ENCODE measurements at regions not wholly inside any gene's neighbourhood (a gene's known extent, or its start where the extent isn't known, plus 50 kb on each side); places are given as distances from the start of the nearest gene placed in this dataset.
"Not testable (repeated sequence)": the region's sequence is repeated elsewhere in the genome, so short reads cannot be mapped to it uniquely, and the experiment has no call there.

- no peaks in the 10 kb centered on the region for H3K4me1 Mint-ChIP-seq
- H3K9me3 Mint-ChIP-seq: no peaks in the 10 kb centered on the region
- DNase-seq (no peak), ATAC-seq (no peak)
- no peak overlapping the region for H3K27ac Mint-ChIP-seq
- no peak overlapping the region for H3K4me3 Mint-ChIP-seq
- no peaks in the 10 kb centered on the region for H3K27me3 Mint-ChIP-seq
Measured at GRCh38 chr12:33247625-33248024, 192.0 kb downstream of the SYT10 start.

DNA sequence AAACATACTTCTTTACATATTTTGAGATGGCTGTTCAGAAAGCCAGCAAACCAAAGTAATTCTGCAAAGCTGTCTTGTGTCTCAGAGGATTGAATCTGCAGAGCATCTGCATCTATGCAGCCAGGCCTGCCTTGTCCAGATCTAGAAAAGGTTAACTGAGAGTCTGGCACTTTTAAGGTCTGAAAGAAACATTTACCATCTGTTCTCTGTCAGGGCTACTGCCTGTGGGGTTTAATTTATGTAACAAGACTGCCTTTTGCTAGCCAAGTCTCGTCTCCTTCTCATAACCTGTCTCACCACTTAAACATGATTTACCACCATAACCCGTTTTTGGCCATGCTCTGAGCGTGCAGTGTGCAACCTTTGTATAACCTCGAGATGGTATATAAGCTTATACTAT lies 194.2 kb downstream of the SYT10 start:
- DNase-seq (no peak), ATAC-seq (no peak)
- H3K4me1 Mint-ChIP-seq: no peaks in the 10 kb centered on the region

DNA sequence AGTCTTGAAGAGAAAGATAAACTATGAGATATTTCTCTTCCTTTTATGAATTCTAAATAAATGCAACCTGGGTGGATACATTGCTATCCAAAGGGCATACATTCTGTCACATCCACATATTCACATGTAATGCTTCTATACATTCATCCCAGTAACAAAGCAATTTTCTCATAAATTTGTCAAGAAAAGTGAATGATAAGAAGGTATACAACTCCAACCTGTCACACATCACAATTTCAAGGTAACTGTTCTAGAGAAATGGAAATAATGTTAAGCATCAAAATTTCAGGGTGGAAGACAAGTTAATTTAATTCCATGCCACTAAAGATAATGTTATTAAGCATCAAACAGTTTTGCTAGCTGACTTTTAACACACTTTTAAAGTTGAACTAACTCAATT lies 212.9 kb downstream of the SYT10 start:
- no peak overlapping the region for H3K27ac Mint-ChIP-seq
- no peak for ATAC-seq
- no peak for DNase-seq
- peaks cover 4 to 8% of the 10 kb centered on the region in 2 donors for H3K9me3 Mint-ChIP-seq
- H3K4me1 Mint-ChIP-seq: no peaks in the 10 kb centered on the region
- no peak overlapping the region for H3K4me3 Mint-ChIP-seq
- H3K27me3 Mint-ChIP-seq: no peaks in the 10 kb centered on the region

More for the DNA sequence above, 194.2 kb downstream of the SYT10 start:
- peaks cover 0 to 11% of the 10 kb centered on the region in 2 donors for H3K9me3 Mint-ChIP-seq
- no peak overlapping the region for H3K4me3 Mint-ChIP-seq
- H3K27ac Mint-ChIP-seq: no peak overlapping the region
- no peaks in the 10 kb centered on the region for H3K27me3 Mint-ChIP-seq

DNA sequence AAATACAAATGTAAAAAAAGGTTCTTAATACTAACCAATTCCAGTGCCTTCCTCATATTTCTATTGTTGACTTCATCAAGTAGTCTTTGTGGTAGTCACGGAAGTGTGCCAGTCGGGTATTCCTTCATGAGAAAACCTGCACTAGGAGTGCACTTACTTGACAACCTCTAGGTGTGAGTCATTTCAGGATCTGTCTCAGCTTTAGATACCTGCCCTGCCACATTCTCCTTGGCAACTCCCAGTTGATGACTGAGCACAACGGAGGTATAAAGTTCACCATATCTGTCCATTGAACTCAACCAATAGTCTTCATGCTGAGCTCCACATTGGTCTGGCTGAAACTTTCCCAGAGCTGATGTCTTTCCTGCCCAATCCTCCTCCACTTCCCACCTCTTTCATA lies 215.7 kb downstream of the SYT10 start:
- no peaks in the 10 kb centered on the region for H3K27me3 Mint-ChIP-seq
- no peak for ATAC-seq
- no peaks in the 10 kb centered on the region for H3K4me1 Mint-ChIP-seq

DNA sequence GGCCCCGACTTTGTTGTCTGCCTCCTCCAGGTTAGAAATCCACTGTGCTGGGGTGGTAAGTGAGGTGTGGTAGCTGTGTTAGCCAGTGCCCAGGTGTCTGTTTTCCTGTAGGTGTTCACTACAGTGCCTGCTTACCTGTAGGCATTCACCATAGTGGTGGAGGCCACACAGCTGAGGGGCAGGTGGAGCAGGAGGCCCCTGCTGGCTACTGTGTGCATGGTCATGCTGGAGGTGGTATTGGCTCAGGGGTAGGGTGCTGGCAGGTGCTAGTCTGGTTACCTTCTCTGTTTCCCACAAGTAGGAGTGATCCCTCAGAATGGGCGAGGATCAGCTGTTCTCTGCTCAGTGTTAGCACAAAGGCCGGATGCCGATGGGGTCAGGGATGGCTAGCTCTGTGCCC lies 217.3 kb downstream of the SYT10 start:
- H3K27ac Mint-ChIP-seq: peak overlapping the region in 1 of 2 donors; percentile 77
- no peak overlapping the region for H3K4me3 Mint-ChIP-seq
- no peaks in the 10 kb centered on the region for H3K4me1 Mint-ChIP-seq
- H3K27me3 Mint-ChIP-seq: no peaks in the 10 kb centered on the region
- ATAC-seq (no peak), DNase-seq (no peak)
- peaks cover 11 to 17% of the 10 kb centered on the region in 2 donors for H3K9me3 Mint-ChIP-seq

More for the DNA sequence above, 215.7 kb downstream of the SYT10 start:
- no peak overlapping the region for H3K4me3 Mint-ChIP-seq
- DNase-seq: no peak
- H3K27ac Mint-ChIP-seq: no peak overlapping the region
- H3K9me3 Mint-ChIP-seq: peaks cover 4 to 9% of the 10 kb centered on the region in 2 donors

DNA sequence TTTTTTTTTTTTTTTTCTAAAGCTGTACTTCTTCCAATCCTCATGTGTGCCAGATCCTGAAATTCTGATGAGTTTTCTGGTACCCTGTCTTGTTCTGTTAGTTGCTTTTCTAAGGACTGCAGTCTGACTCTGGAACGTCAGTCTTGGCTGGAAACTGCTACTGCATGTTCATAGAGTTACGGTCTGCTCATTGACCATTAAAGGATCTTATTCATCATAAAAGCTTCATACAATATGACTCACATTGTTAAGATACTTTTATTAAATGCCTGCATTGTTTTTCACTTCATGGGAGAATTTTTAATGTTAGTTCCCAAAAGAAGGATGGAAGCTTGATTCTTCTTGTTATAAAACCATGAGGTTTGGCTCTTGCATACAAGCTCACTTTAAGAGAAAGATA lies 233.6 kb downstream of the SYT10 start:
- Mint-ChIP-seq H3K27me3 (no peaks in the 10 kb centered on the region), H3K4me3 (no peak overlapping the region), H3K27ac (no peak overlapping the region), H3K9me3 (no peaks in the 10 kb centered on the region), H3K4me1 (no peaks in the 10 kb centered on the region)
- DNase-seq: no peak
- ATAC-seq: no peak

- not testable (repeated sequence) for H3K27me3 Mint-ChIP-seq, H3K27ac Mint-ChIP-seq, H3K4me1 Mint-ChIP-seq, ATAC-seq, H3K4me3 Mint-ChIP-seq, DNase-seq
- peaks cover 23 to 34% of the 10 kb centered on the region in 2 donors for H3K9me3 Mint-ChIP-seq
Measured at GRCh38 chr12:33194389-33194788, 245.2 kb downstream of the SYT10 start.

GRCh38 chr12:33192226-33192625 lies 247.4 kb downstream of the SYT10 start:
- DNase-seq: no peak
- no peaks in the 10 kb centered on the region for H3K4me1 Mint-ChIP-seq
- H3K27me3 Mint-ChIP-seq: no peaks in the 10 kb centered on the region
- no peak overlapping the region for H3K27ac Mint-ChIP-seq
- no peak for ATAC-seq
- peaks cover 22 to 34% of the 10 kb centered on the region in 2 donors for H3K9me3 Mint-ChIP-seq
- no peak overlapping the region for H3K4me3 Mint-ChIP-seq

GRCh38 chr12:33187409-33187808 lies 252.2 kb downstream of the SYT10 start:
- H3K4me3 Mint-ChIP-seq: no peak overlapping the region
- DNase-seq (no peak), ATAC-seq (no peak)
- no peaks in the 10 kb centered on the region for H3K27me3 Mint-ChIP-seq
- H3K4me1 Mint-ChIP-seq: no peaks in the 10 kb centered on the region
- no peak overlapping the region for H3K27ac Mint-ChIP-seq
- H3K9me3 Mint-ChIP-seq: peaks cover 5 to 21% of the 10 kb centered on the region in 2 donors

DNA sequence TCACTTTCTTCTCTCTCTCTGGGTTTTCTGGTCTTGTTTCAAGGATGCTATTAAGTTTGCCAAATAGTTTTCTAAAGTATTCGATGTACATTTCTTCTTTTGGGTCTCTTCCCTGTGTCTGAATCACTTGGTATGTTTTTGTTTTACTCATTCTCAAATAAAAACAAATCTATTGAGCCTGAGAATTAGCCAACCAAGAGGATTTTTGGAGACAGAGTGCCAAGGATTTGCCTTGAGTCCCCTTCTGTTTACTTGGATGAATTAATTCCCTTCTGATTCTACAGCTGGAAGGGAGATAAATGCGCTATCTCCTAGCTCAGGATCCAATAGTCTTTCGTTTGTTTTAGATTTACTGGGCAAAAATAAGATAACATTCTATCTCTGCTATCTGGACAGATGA lies 255.5 kb downstream of the SYT10 start:
- Mint-ChIP-seq H3K27me3 (no peaks in the 10 kb centered on the region), H3K4me3 (no peak overlapping the region), H3K4me1 (no peaks in the 10 kb centered on the region), H3K9me3 (peaks cover 0 to 32% of the 10 kb centered on the region in 2 donors), H3K27ac (no peak overlapping the region)
- no peak for DNase-seq
- ATAC-seq: no peak

DNA sequence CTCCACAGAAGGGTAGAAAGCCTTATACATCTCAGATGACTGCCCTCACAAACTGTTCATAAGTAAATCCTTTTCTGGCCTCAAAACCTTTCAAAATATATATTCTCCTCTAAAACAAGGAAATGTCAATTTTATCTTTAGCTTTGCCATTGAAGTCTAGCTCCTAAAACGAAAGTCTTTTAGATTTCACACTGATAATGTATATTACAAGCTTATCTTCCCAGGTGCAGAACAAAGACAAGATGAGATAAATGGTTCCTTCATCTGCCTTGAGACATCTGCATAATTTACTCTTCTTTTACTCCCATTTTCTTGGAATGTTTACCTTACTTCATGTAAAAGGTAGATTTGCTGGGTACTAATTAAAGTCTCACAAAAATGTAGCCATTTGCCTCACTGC lies 257.1 kb downstream of the SYT10 start:
- no peaks in the 10 kb centered on the region for H3K27me3 Mint-ChIP-seq
- DNase-seq (no peak), ATAC-seq (no peak)
- no peaks in the 10 kb centered on the region for H3K4me1 Mint-ChIP-seq
- H3K4me3 Mint-ChIP-seq: no peak overlapping the region
- peaks cover 0 to 25% of the 10 kb centered on the region in 2 donors for H3K9me3 Mint-ChIP-seq
- no peak overlapping the region for H3K27ac Mint-ChIP-seq

DNA sequence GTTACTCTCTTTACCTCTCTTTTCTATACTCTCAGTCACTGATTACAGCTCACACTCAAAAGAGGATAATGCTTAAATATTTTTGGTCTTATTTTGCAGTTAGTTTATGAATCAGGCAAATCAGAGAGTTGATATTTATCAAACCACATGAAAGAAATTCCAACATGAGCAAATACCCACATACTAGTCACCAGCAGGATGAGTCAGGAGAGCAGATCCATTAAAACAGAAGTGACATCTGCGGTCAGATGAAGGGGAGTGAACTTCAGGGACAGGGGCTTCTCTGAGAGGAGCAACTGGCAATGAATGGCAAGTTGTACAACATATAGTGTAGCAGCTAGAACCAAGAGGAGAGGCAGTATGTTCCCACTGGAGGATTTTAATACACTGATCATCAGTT lies 258.7 kb downstream of the SYT10 start:
- Mint-ChIP-seq H3K4me1 (no peaks in the 10 kb centered on the region), H3K27ac (peak overlapping the region in 1 of 2 donors; percentile 34), H3K27me3 (no peaks in the 10 kb centered on the region), H3K9me3 (peaks cover 0 to 21% of the 10 kb centered on the region in 2 donors), H3K4me3 (no peak overlapping the region)
- ATAC-seq: no peak
- no peak for DNase-seq

- H3K4me3 Mint-ChIP-seq, H3K27ac Mint-ChIP-seq, DNase-seq, ATAC-seq, H3K27me3 Mint-ChIP-seq, H3K4me1 Mint-ChIP-seq: not testable (repeated sequence)
- peaks cover 11 to 45% of the 10 kb centered on the region in 2 donors for H3K9me3 Mint-ChIP-seq
Measured at GRCh38 chr12:33166260-33166659, 269.7 kb upstream of the PKP2 start.

DNA sequence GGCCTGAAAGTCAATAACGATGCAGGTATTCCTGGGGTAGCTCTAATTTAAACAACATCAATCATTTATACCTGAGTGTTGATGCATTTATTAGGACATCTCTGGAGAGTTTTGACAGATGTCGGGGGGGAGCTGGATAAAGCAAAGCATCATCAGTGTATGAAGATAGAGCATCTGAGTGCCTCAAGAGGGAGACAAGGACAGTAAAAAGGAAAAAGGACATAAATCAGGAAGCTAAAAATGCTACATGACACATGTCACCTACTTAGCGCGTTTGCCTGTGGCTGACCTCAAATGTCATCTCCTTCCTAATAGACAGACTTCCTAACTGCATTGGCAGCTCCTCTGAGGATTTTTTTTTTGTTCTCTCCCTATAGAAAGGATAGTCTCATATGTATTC lies 259.5 kb upstream of the PKP2 start:
- no peak for DNase-seq
- no peak overlapping the region for H3K4me3 Mint-ChIP-seq

GRCh38 chr12:33147292-33147691 lies 250.7 kb upstream of the PKP2 start:
- not testable (repeated sequence) for H3K4me3 Mint-ChIP-seq, H3K27ac Mint-ChIP-seq, ATAC-seq, H3K27me3 Mint-ChIP-seq, DNase-seq, H3K4me1 Mint-ChIP-seq
- H3K9me3 Mint-ChIP-seq: peaks cover 6 to 42% of the 10 kb centered on the region in 2 donors

More for the DNA sequence above, 259.5 kb upstream of the PKP2 start:
- ATAC-seq: no peak
- H3K4me1 Mint-ChIP-seq: no peaks in the 10 kb centered on the region
- H3K27me3 Mint-ChIP-seq: no peaks in the 10 kb centered on the region
- H3K9me3 Mint-ChIP-seq: peaks cover 9 to 35% of the 10 kb centered on the region in 2 donors
- H3K27ac Mint-ChIP-seq: no peak overlapping the region

GRCh38 chr12:33129500-33129899 lies 232.9 kb upstream of the PKP2 start:
- no peaks in the 10 kb centered on the region for H3K4me1 Mint-ChIP-seq
- no peak overlapping the region for H3K27ac Mint-ChIP-seq
- no peak overlapping the region for H3K4me3 Mint-ChIP-seq
- no peaks in the 10 kb centered on the region for H3K27me3 Mint-ChIP-seq
- DNase-seq (no peak), ATAC-seq (no peak)
- peaks cover 5 to 6% of the 10 kb centered on the region in 2 donors for H3K9me3 Mint-ChIP-seq

- DNase-seq: no peak
- Mint-ChIP-seq H3K9me3 (no peaks in the 10 kb centered on the region), H3K27me3 (no peaks in the 10 kb centered on the region), H3K4me3 (no peak overlapping the region), H3K27ac (no peak overlapping the region), H3K4me1 (no peaks in the 10 kb centered on the region)
- ATAC-seq: no peak
Measured at GRCh38 chr12:33125755-33126154, 229.2 kb upstream of the PKP2 start.

All from stimulated activated naive CD8-positive, alpha-beta T cell treated with anti-CD3 and anti-CD28 coated beads, Interleukin-15, amount 100 ng/mL, for 72 hours (primary cell).